Kidney glomerular epithelial cell (primary cell): ENCODE measurements at regions not wholly inside any gene's neighbourhood (a gene's known extent, or its start where the extent isn't known, plus 50 kb on each side); places are given as distances from the start of the nearest gene placed in this dataset.
"Not testable (repeated sequence)": the region's sequence is repeated elsewhere in the genome, so short reads cannot be mapped to it uniquely, and the experiment has no call there.

Source experiments
- DNase-seq: peaks from one replicate; lab custom pipeline; 2025; lab: John Stamatoyannopoulos, UW

GRCh38 chr17:70581459-70581858 lies 412.1 kb downstream of the KCNJ2 start:
- no peak for DNase-seq

- no peak for DNase-seq
Observed at GRCh38 chr17:70582777-70583176, 413.4 kb downstream of the KCNJ2 start.

- DNase-seq = no peak
Observed at GRCh38 chr17:70584255-70584654, 414.9 kb downstream of the KCNJ2 start.

- DNase-seq = no peak
Observed at GRCh38 chr17:70588003-70588402, 418.7 kb downstream of the KCNJ2 start.

GRCh38 chr17:70597774-70598173 lies 428.4 kb downstream of the KCNJ2 start:
- no peak for DNase-seq

GRCh38 chr17:70599198-70599597 lies 429.9 kb downstream of the KCNJ2 start:
- DNase-seq = no peak

- DNase-seq = not testable (repeated sequence)
Observed at GRCh38 chr17:70599945-70600344, 430.6 kb downstream of the KCNJ2 start.

GRCh38 chr17:70603226-70603625 lies 433.9 kb downstream of the KCNJ2 start:
- no peak for DNase-seq

- DNase-seq = no peak
Observed at GRCh38 chr17:70604854-70605253, 435.5 kb downstream of the KCNJ2 start.

GRCh38 chr17:70606086-70606485 lies 436.8 kb downstream of the KCNJ2 start:
- DNase-seq = no peak

GRCh38 chr17:70608193-70608592 lies 438.9 kb downstream of the KCNJ2 start:
- no peak for DNase-seq

GRCh38 chr17:70608957-70609356 lies 439.6 kb downstream of the KCNJ2 start:
- DNase-seq = no peak

- no peak for DNase-seq
Observed at GRCh38 chr17:70609566-70609965, 440.2 kb downstream of the KCNJ2 start.

GRCh38 chr17:70610161-70610560 lies 440.8 kb downstream of the KCNJ2 start:
- no peak for DNase-seq

GRCh38 chr17:70613681-70614080 lies 444.3 kb downstream of the KCNJ2 start:
- DNase-seq = no peak

- DNase-seq = no peak
Observed at GRCh38 chr17:70615831-70616230, 446.5 kb downstream of the KCNJ2 start.

- DNase-seq = no peak
Observed at GRCh38 chr17:70618641-70619040, 449.3 kb downstream of the KCNJ2 start.

- DNase-seq = no peak
Observed at GRCh38 chr17:70621566-70621965, 452.2 kb downstream of the KCNJ2 start.

GRCh38 chr17:70622368-70623260 lies 453.3 kb downstream of the KCNJ2 start:
- DNase-seq = peak; percentile 29

GRCh38 chr17:70624211-70624610 lies 454.9 kb downstream of the KCNJ2 start:
- DNase-seq = no peak

- no peak for DNase-seq
Observed at GRCh38 chr17:70629902-70630301, 460.6 kb downstream of the KCNJ2 start.

GRCh38 chr17:70636517-70637133 lies 467.3 kb downstream of the KCNJ2 start:
- DNase-seq = peak; percentile 37

GRCh38 chr17:70642059-70642458 lies 472.7 kb downstream of the KCNJ2 start:
- DNase-seq = no peak
